ENCODE measurements at regions not wholly inside any gene's neighbourhood (a gene's known extent, or its start where the extent isn't known, plus 50 kb on each side); places are given as distances from the start of the nearest gene placed in this dataset.

- H3K27ac Mint-ChIP-seq, result no peak overlapping the region
- ATAC-seq (no peak), DNase-seq (ENCODE audit: low spot score in 2 of 2) (no peak)
- H3K36me3 Mint-ChIP-seq, result no peaks in the 10 kb centered on the region
- peaks cover 0 to 9% of the 10 kb centered on the region in 2 donors for H3K9me3 Mint-ChIP-seq
Measured at GRCh38 chr2:40896358-40896757, 444.5 kb upstream of the SLC8A1 start.

- H3K27ac Mint-ChIP-seq, result no peak overlapping the region
- DNase-seq (ENCODE audit: low spot score in 2 of 2) (no peak), ATAC-seq (no peak)
- H3K36me3 Mint-ChIP-seq, result no peaks in the 10 kb centered on the region
- peaks cover 3 to 6% of the 10 kb centered on the region in 2 donors for H3K9me3 Mint-ChIP-seq
Measured at GRCh38 chr2:40914666-40915065, 462.8 kb upstream of the SLC8A1 start.

GRCh38 chr2:40915651-40916050, 463.8 kb upstream of the SLC8A1 start:
- Mint-ChIP-seq H3K9me3 (peaks cover 4 to 6% of the 10 kb centered on the region in 2 donors), H3K36me3 (no peaks in the 10 kb centered on the region), H3K27ac (no peak overlapping the region)
- DNase-seq (ENCODE audit: low spot score in 2 of 2) (no peak), ATAC-seq (no peak)

GRCh38 chr2:40935349-40935748, 483.5 kb upstream of the SLC8A1 start:
- Mint-ChIP-seq H3K36me3 (no peaks in the 10 kb centered on the region), H3K9me3 (peaks cover 3 to 4% of the 10 kb centered on the region in 2 donors), H3K27ac (no peak overlapping the region)
- ATAC-seq (no peak), DNase-seq (ENCODE audit: low spot score in 2 of 2) (no peak)

GRCh38 chr2:40937284-40937683, 485.4 kb upstream of the SLC8A1 start:
- no peak for ATAC-seq

GRCh38 chr2:40953341-40953740, 501.5 kb upstream of the SLC8A1 start:
- no peak for DNase-seq (ENCODE audit: low spot score in 2 of 2)
- Mint-ChIP-seq H3K36me3 (no peaks in the 10 kb centered on the region), H3K9me3 (peaks cover 5 to 22% of the 10 kb centered on the region in 2 donors), H3K27ac (no peak overlapping the region)
- no peak for ATAC-seq

More at GRCh38 chr2:40937284-40937683, 485.4 kb upstream of the SLC8A1 start:
- no peak for DNase-seq (ENCODE audit: low spot score in 2 of 2)
- no peak overlapping the region for H3K27ac Mint-ChIP-seq
- peaks cover 0 to 5% of the 10 kb centered on the region in 2 donors for H3K36me3 Mint-ChIP-seq
- H3K9me3 Mint-ChIP-seq, result peaks cover 5 to 8% of the 10 kb centered on the region in 2 donors

GRCh38 chr2:40955042-40955441, 503.2 kb upstream of the SLC8A1 start:
- H3K36me3 Mint-ChIP-seq, result no peaks in the 10 kb centered on the region
- no peak for ATAC-seq

GRCh38 chr2:40955635-40956034, 503.7 kb upstream of the SLC8A1 start:
- Mint-ChIP-seq H3K27ac (no peak overlapping the region), H3K9me3 (peaks cover 0 to 20% of the 10 kb centered on the region in 2 donors), H3K36me3 (no peaks in the 10 kb centered on the region)
- ATAC-seq (no peak), DNase-seq (ENCODE audit: low spot score in 2 of 2) (no peak)

More at GRCh38 chr2:40955042-40955441, 503.2 kb upstream of the SLC8A1 start:
- no peak overlapping the region for H3K27ac Mint-ChIP-seq
- no peak for DNase-seq (ENCODE audit: low spot score in 2 of 2)
- H3K9me3 Mint-ChIP-seq, result peaks cover 0 to 20% of the 10 kb centered on the region in 2 donors

GRCh38 chr2:40957508-40957907, 505.6 kb upstream of the SLC8A1 start:
- no peak overlapping the region for H3K27ac Mint-ChIP-seq
- no peak for ATAC-seq
- no peak for DNase-seq (ENCODE audit: low spot score in 2 of 2)
- peaks cover 0 to 20% of the 10 kb centered on the region in 2 donors for H3K9me3 Mint-ChIP-seq
- no peaks in the 10 kb centered on the region for H3K36me3 Mint-ChIP-seq

GRCh38 chr2:40962026-40962425, 510.1 kb upstream of the SLC8A1 start:
- ATAC-seq (no peak), DNase-seq (ENCODE audit: low spot score in 2 of 2) (no peak)
- Mint-ChIP-seq H3K27ac (no peak overlapping the region), H3K9me3 (peaks cover 10 to 13% of the 10 kb centered on the region in 2 donors), H3K36me3 (no peaks in the 10 kb centered on the region)

GRCh38 chr2:40964509-40965250, 512.8 kb upstream of the SLC8A1 start:
- ATAC-seq (no peak), DNase-seq (ENCODE audit: low spot score in 2 of 2) (no peak)
- H3K9me3 Mint-ChIP-seq, result peaks cover 10 to 14% of the 10 kb centered on the region in 2 donors

GRCh38 chr2:40967451-40967850, 515.6 kb upstream of the SLC8A1 start:
- Mint-ChIP-seq H3K27ac (no peak overlapping the region), H3K9me3 (peaks cover 10 to 14% of the 10 kb centered on the region in 2 donors), H3K36me3 (no peaks in the 10 kb centered on the region)
- DNase-seq (ENCODE audit: low spot score in 2 of 2) (no peak), ATAC-seq (no peak)

More at GRCh38 chr2:40964509-40965250, 512.8 kb upstream of the SLC8A1 start:
- Mint-ChIP-seq H3K36me3 (no peaks in the 10 kb centered on the region), H3K27ac (no peak overlapping the region)

- ATAC-seq (no peak), DNase-seq (ENCODE audit: low spot score in 2 of 2) (no peak)
- no peak overlapping the region for H3K27ac Mint-ChIP-seq
- H3K9me3 Mint-ChIP-seq, result no peaks in the 10 kb centered on the region
- no peaks in the 10 kb centered on the region for H3K36me3 Mint-ChIP-seq
Measured at GRCh38 chr2:40975151-40975550, 523.3 kb upstream of the SLC8A1 start.

- H3K9me3 Mint-ChIP-seq, result peaks cover 0 to 10% of the 10 kb centered on the region in 2 donors
- H3K27ac Mint-ChIP-seq, result no peak overlapping the region
- no peak for ATAC-seq
Measured at GRCh38 chr2:40997362-40997761, 545.5 kb upstream of the SLC8A1 start.

GRCh38 chr2:41000374-41000773, 548.5 kb upstream of the SLC8A1 start:
- no peak overlapping the region for H3K27ac Mint-ChIP-seq
- ATAC-seq, result no peak
- DNase-seq (ENCODE audit: low spot score in 2 of 2), result no peak
- H3K9me3 Mint-ChIP-seq, result peaks cover 0 to 10% of the 10 kb centered on the region in 2 donors
- H3K36me3 Mint-ChIP-seq, result no peaks in the 10 kb centered on the region

More at GRCh38 chr2:40997362-40997761, 545.5 kb upstream of the SLC8A1 start:
- DNase-seq (ENCODE audit: low spot score in 2 of 2), result no peak
- no peaks in the 10 kb centered on the region for H3K36me3 Mint-ChIP-seq

- DNase-seq (ENCODE audit: low spot score in 2 of 2) (no peak), ATAC-seq (no peak)
- Mint-ChIP-seq H3K27ac (no peak overlapping the region), H3K9me3 (peaks cover 0 to 10% of the 10 kb centered on the region in 2 donors), H3K36me3 (no peaks in the 10 kb centered on the region)
Measured at GRCh38 chr2:41000906-41001305, 549.0 kb upstream of the SLC8A1 start.

- DNase-seq (ENCODE audit: low spot score in 2 of 2), result no peak
- H3K36me3 Mint-ChIP-seq, result no peaks in the 10 kb centered on the region
- ATAC-seq, result no peak
- no peak overlapping the region for H3K27ac Mint-ChIP-seq
- H3K9me3 Mint-ChIP-seq, result peaks cover 0 to 5% of the 10 kb centered on the region in 2 donors
Measured at GRCh38 chr2:41004700-41005099, 552.8 kb upstream of the SLC8A1 start.

- no peaks in the 10 kb centered on the region for H3K36me3 Mint-ChIP-seq
- no peak for DNase-seq (ENCODE audit: low spot score in 2 of 2)
Measured at GRCh38 chr2:41020358-41020757, 568.5 kb upstream of the SLC8A1 start.

More at GRCh38 chr2:41020358-41020757, 568.5 kb upstream of the SLC8A1 start:
- no peak for ATAC-seq
- Mint-ChIP-seq H3K27ac (no peak overlapping the region), H3K9me3 (peaks cover 8% of the 10 kb centered on the region in 2 donors)
